ENCODE measurements at regions not wholly inside any gene's neighbourhood (a gene's known extent, or its start where the extent isn't known, plus 50 kb on each side); places are given as distances from the start of the nearest gene placed in this dataset.

- TF ChIP-seq, protein P1, sequence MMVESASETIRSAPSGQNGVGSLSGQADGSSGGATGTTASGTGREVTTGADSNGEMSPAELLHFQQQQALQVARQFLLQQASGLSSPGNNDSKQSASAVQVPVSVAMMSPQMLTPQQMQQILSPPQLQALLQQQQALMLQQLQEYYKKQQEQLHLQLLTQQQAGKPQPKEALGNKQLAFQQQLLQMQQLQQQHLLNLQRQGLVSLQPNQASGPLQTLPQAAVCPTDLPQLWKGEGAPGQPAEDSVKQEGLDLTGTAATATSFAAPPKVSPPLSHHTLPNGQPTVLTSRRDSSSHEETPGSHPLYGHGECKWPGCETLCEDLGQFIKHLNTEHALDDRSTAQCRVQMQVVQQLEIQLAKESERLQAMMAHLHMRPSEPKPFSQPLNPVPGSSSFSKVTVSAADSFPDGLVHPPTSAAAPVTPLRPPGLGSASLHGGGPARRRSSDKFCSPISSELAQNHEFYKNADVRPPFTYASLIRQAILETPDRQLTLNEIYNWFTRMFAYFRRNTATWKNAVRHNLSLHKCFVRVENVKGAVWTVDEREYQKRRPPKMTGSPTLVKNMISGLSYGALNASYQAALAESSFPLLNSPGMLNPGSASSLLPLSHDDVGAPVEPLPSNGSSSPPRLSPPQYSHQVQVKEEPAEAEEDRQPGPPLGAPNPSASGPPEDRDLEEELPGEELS (CRISPR knock-in tag; IDR thresholded peaks at IDR 0.05; ENCODE audit: borderline replicate concordance): no peak
- TF ChIP-seq ATF4 (CRISPR knock-in tag; IDR thresholded peaks at IDR 0.05) (no peak), ZNF766 (CRISPR knock-in tag; conservative IDR thresholded peaks at IDR 0.05) (no peak)
Measured at GRCh38 chr7:126286317-126286716, 966.4 kb downstream of the GRM8 start (continued).

DNA sequence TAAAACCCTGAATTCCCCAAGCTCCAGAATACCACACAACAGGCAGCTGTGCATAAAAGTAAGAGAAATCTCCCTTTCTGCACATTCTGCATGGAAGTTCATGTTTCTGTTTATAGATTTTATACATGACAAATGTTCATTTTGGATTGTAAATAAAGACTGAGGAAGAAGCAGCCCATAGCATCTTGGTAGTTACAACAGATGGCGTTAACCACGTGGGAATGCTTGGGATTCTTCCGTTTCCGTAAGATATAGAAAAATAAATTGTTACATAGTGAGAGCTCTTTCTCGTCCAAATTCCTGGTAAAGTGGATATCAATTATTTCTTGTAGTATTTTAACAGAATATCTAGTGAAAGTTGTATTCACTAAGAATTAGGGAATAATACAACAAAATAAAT is 1016.5 kb downstream of the GRM8 start:
- ChIA-PET CTCF (ENCODE audit: low intra/inter-chr PET ratio) (no interaction called here), POLR2A (no interaction called here)
- FAIRE-seq (no peak), DNase-seq (ENCODE audit: extremely low read depth in 1 of 4, low spot score in 3 of 4) (no peak), ATAC-seq (no peak)
- no peak overlapping the region for H3K9ac ChIP-seq (ENCODE audit: insufficient read depth in 1 of 2, low read depth in 2 of 2, low read length in 2 of 2)
- H3K27ac ChIP-seq (ENCODE audit: extremely low read depth, low read depth, low read length): no peak overlapping the region
- in situ Hi-C loops (cut with MboI) (no loop called here), intact Hi-C loops (cut with micrococcal nuclease) (no loop called here)
- no peaks in the 10 kb centered on the region for H3K27me3 ChIP-seq (ENCODE audit: control insufficient read depth in 2 of 2, insufficient read depth in 2 of 2, low read length in 2 of 2)
- 3% methylated on average over 5 of the region's 5 CpGs for WGBS (ENCODE audit: insufficient coverage, low coverage, missing lambda C conversion rate)
- H3K4me3 ChIP-seq: no peak overlapping the region
- no peak overlapping the region for H2AFZ ChIP-seq (ENCODE audit: low read depth, low read length)
- no peaks in the 10 kb centered on the region for H4K20me1 ChIP-seq (replicated peaks; ENCODE audit: control insufficient read depth, insufficient read depth, low read length)
- no peak overlapping the region for H3K4me2 ChIP-seq (ENCODE audit: insufficient read depth, low read length)
- H3K9me1 ChIP-seq (ENCODE audit: control insufficient read depth, insufficient read depth, low read length): no peaks in the 10 kb centered on the region
- BruUV-seq (replicated peaks): no TSS peak
- H3K36me3 ChIP-seq (ENCODE audit: control insufficient read depth, insufficient read depth, low read length): no peaks in the 10 kb centered on the region
- no peaks in the 10 kb centered on the region for H3K79me2 ChIP-seq (ENCODE audit: control insufficient read depth, insufficient read depth, low read length)
- H3K9me3 ChIP-seq (replicated peaks; ENCODE audit: control insufficient read depth, insufficient read depth, low read depth, low read length): no peaks in the 10 kb centered on the region
- H3K4me1 ChIP-seq (replicated peaks in 1 of 2; ENCODE audit: control insufficient read depth in 2 of 2, insufficient read depth in 2 of 2, low read length in 2 of 2): no peaks in the 10 kb centered on the region
- no peak for TF ChIP-seq ZNF507 (tag; conservative IDR thresholded peaks at IDR 0.05)
- no peak for TF ChIP-seq CREB1 (IDR thresholded peaks at IDR 0.05)
- no peak for TF ChIP-seq CREB1 (CRISPR knock-in tag; IDR thresholded peaks at IDR 0.05)
- TF ChIP-seq THAP12 (CRISPR knock-in tag; IDR thresholded peaks at IDR 0.05): no peak
- no peak for TF ChIP-seq ZBTB12 (CRISPR knock-in tag; IDR thresholded peaks at IDR 0.05)
- TF ChIP-seq ZBTB2 (IDR thresholded peaks at IDR 0.05): no peak
- TF ChIP-seq TEAD2 (tag; IDR thresholded peaks at IDR 0.05): no peak
- no peak for TF ChIP-seq ZBTB1 (CRISPR knock-in tag; IDR thresholded peaks at IDR 0.05; ENCODE audit: borderline replicate concordance, low read depth)
- no peak for TF ChIP-seq HDGF (IDR thresholded peaks at IDR 0.05)
- TF ChIP-seq POLR2AphosphoS5 (IDR thresholded peaks at IDR 0.05; ENCODE audit: control insufficient read depth, insufficient read depth, low read depth, low read length): no peak
- no peak for TF ChIP-seq PPARD (CRISPR knock-in tag; IDR thresholded peaks at IDR 0.05)
- no peak for TF ChIP-seq KAT7 (CRISPR knock-in tag; IDR thresholded peaks at IDR 0.05; ENCODE audit: borderline replicate concordance)
